Hypothalamus (tissue), 51 donors: ENCODE measurements at regions not wholly inside any gene's neighbourhood (a gene's known extent, or its start where the extent isn't known, plus 50 kb on each side); places are given as distances from the start of the nearest gene placed in this dataset.
"Not testable (repeated sequence)": the region's sequence is repeated elsewhere in the genome, so short reads cannot be mapped to it uniquely, and the experiment has no call there.

Experiments
- DNase-seq, 51 donors: peaks; one replicate each; lab custom pipeline; 2025; lab: John Stamatoyannopoulos, UW

GRCh38 chr3:163347944-163348343, 1730.4 kb downstream of the SI start:
- DNase-seq, result no peak

- no peak for DNase-seq
These were observed 1742.9 kb downstream of the SI start for GRCh38 chr3:163335429-163335828.

- no peak for DNase-seq
These were observed 1749.6 kb downstream of the SI start for GRCh38 chr3:163328680-163329079.

GRCh38 chr3:163327086-163327485, 1751.2 kb downstream of the SI start:
- DNase-seq, result no peak

GRCh38 chr3:163315786-163316185, 1762.5 kb downstream of the SI start:
- no peak for DNase-seq

- DNase-seq, result no peak
These were observed 1771.9 kb downstream of the SI start for GRCh38 chr3:163306405-163306804.

GRCh38 chr3:163273694-163274093, 1777.1 kb downstream of the OTOL1 start:
- DNase-seq, result no peak

- no peak for DNase-seq
These were observed 1770.1 kb downstream of the OTOL1 start for GRCh38 chr3:163266731-163267130.

GRCh38 chr3:163261618-163262017, 1765.0 kb downstream of the OTOL1 start:
- no peak for DNase-seq

GRCh38 chr3:163261056-163261455, 1764.4 kb downstream of the OTOL1 start:
- no peak for DNase-seq

- DNase-seq, result no peak
These were observed 1721.7 kb downstream of the OTOL1 start for GRCh38 chr3:163218336-163218735.

- no peak for DNase-seq
These were observed 1717.2 kb downstream of the OTOL1 start for GRCh38 chr3:163213838-163214237.

GRCh38 chr3:163196815-163197374, 1700.3 kb downstream of the OTOL1 start:
- DNase-seq, result no peak

- no peak for DNase-seq
These were observed 1699.6 kb downstream of the OTOL1 start for GRCh38 chr3:163196245-163196644.

- no peak for DNase-seq
These were observed 1689.2 kb downstream of the OTOL1 start for GRCh38 chr3:163185721-163186350.

GRCh38 chr3:163175970-163176369, 1679.4 kb downstream of the OTOL1 start:
- DNase-seq, result no peak

- not testable (repeated sequence) for DNase-seq
These were observed 1675.9 kb downstream of the OTOL1 start for GRCh38 chr3:163172513-163172912.

GRCh38 chr3:163166197-163166596, 1669.6 kb downstream of the OTOL1 start:
- DNase-seq, result no peak

GRCh38 chr3:163159306-163159705, 1662.7 kb downstream of the OTOL1 start:
- no peak for DNase-seq

GRCh38 chr3:163139600-163139999, 1643.0 kb downstream of the OTOL1 start:
- no peak for DNase-seq

- no peak for DNase-seq
These were observed 1641.7 kb downstream of the OTOL1 start for GRCh38 chr3:163138258-163138657.

GRCh38 chr3:163132111-163132510, 1635.5 kb downstream of the OTOL1 start:
- DNase-seq, result no peak

- no peak for DNase-seq
These were observed 1632.7 kb downstream of the OTOL1 start for GRCh38 chr3:163129287-163129686.
